Myocyte (in vitro differentiated cells): ENCODE measurements at regions not wholly inside any gene's neighbourhood (a gene's known extent, or its start where the extent isn't known, plus 50 kb on each side); places are given as distances from the start of the nearest gene placed in this dataset.

Source experiments
- DNase-seq: peaks from one replicate; pipeline ENCODE4 v3.0.0-alpha.2; 2012; ENCODE audit warnings: low read depth

GRCh38 chr12:127233016-127233415 lies 1034.0 kb upstream of the TMEM132C start:
- DNase-seq, result no peak

GRCh38 chr12:127235761-127236160 lies 1031.2 kb upstream of the TMEM132C start:
- no peak for DNase-seq

GRCh38 chr12:127236491-127236890 lies 1030.5 kb upstream of the TMEM132C start:
- no peak for DNase-seq

GRCh38 chr12:127237151-127237550 lies 1029.8 kb upstream of the TMEM132C start:
- no peak for DNase-seq

GRCh38 chr12:127238107-127238506 lies 1028.9 kb upstream of the TMEM132C start:
- no peak for DNase-seq

- no peak for DNase-seq
Measured at GRCh38 chr12:127239781-127240180, 1027.2 kb upstream of the TMEM132C start.

- DNase-seq, result no peak
Measured at GRCh38 chr12:127240249-127240929, 1026.6 kb upstream of the TMEM132C start.

- peak; percentile 36 for DNase-seq
Measured at GRCh38 chr12:127241072-127241817, 1025.7 kb upstream of the TMEM132C start.

GRCh38 chr12:127245009-127245408 lies 1022.0 kb upstream of the TMEM132C start:
- no peak for DNase-seq

- peak; percentile 38 for DNase-seq
Measured at GRCh38 chr12:127245437-127245836, 1021.5 kb upstream of the TMEM132C start.

- DNase-seq, result no peak
Measured at GRCh38 chr12:127247937-127248336, 1019.0 kb upstream of the TMEM132C start.

GRCh38 chr12:127249428-127249827 lies 1017.5 kb upstream of the TMEM132C start:
- no peak for DNase-seq

- DNase-seq, result no peak
Measured at GRCh38 chr12:127253797-127254327, 1013.1 kb upstream of the TMEM132C start.

GRCh38 chr12:127254420-127254955 lies 1012.5 kb upstream of the TMEM132C start:
- DNase-seq, result no peak

GRCh38 chr12:127257366-127257935 lies 1009.5 kb upstream of the TMEM132C start:
- no peak for DNase-seq

- no peak for DNase-seq
Measured at GRCh38 chr12:127260531-127260930, 1006.4 kb upstream of the TMEM132C start.

- DNase-seq, result no peak
Measured at GRCh38 chr12:127260999-127261398, 1006.0 kb upstream of the TMEM132C start.

GRCh38 chr12:127262615-127263014 lies 1004.4 kb upstream of the TMEM132C start:
- no peak for DNase-seq

GRCh38 chr12:127263621-127264020 lies 1003.3 kb upstream of the TMEM132C start:
- no peak for DNase-seq

GRCh38 chr12:127267128-127267527 lies 999.8 kb upstream of the TMEM132C start:
- no peak for DNase-seq

- no peak for DNase-seq
Measured at GRCh38 chr12:127268213-127268612, 998.8 kb upstream of the TMEM132C start.
